ENCODE measurements at regions not wholly inside any gene's neighbourhood (a gene's known extent, or its start where the extent isn't known, plus 50 kb on each side); places are given as distances from the start of the nearest gene placed in this dataset.

- DNase-seq (ENCODE audit: low spot score) (no peak), ATAC-seq (no peak)
- H3K4me3 Mint-ChIP-seq = no peak overlapping the region
- peaks cover 28% of the 10 kb centered on the region for H3K9me3 Mint-ChIP-seq
- TF ChIP-seq TEAD1 (CRISPR knock-in tag; IDR thresholded peaks at IDR 0.05) (no peak), NFE2L1 (CRISPR knock-in tag; IDR thresholded peaks at IDR 0.05) (no peak)
- H3K4me1 Mint-ChIP-seq = peaks cover 8% of the 10 kb centered on the region
- peak overlapping the region; percentile 10; the same call in 1 of the 2 replicates for H3K27ac Mint-ChIP-seq
- H3K27me3 Mint-ChIP-seq (ENCODE audit: low read depth) = no peaks in the 10 kb centered on the region
- H3K36me3 Mint-ChIP-seq = 0 out of 2 replicates have a peak, but pooled peaks cover 3% of the 10 kb centered on the region
- CTCF ChIA-PET = interaction anchor here (1.0 kb wide), 1 partner anchor 9 kb away, joined by 3 read pairs; no protein-coding TSS in a partner anchor
- POLR2A ChIA-PET = no interaction called here
Observed at GRCh38 chr13:64767054-64767453, 2463.1 kb downstream of the PCDH9 start.

GRCh38 chr13:64765636-64766035 is 2464.5 kb downstream of the PCDH9 start:
- H3K9me3 Mint-ChIP-seq = peaks cover 29% of the 10 kb centered on the region
- no peaks in the 10 kb centered on the region for H3K27me3 Mint-ChIP-seq (ENCODE audit: low read depth)
- no peak overlapping the region for H3K4me3 Mint-ChIP-seq
- CTCF ChIA-PET = no interaction called here
- TF ChIP-seq HMGXB4 (CRISPR knock-in tag; IDR thresholded peaks at IDR 0.05) = no peak
- no peak for TF ChIP-seq E2F5 (CRISPR knock-in tag; IDR thresholded peaks at IDR 0.05)
- H3K4me1 Mint-ChIP-seq = peaks cover 15% of the 10 kb centered on the region
- ATAC-seq (no peak), DNase-seq (ENCODE audit: low spot score) (no peak)
- H3K36me3 Mint-ChIP-seq = 0 out of 2 replicates have a peak, but pooled peaks cover 3% of the 10 kb centered on the region
- no peak overlapping the region for H3K27ac Mint-ChIP-seq
- POLR2A ChIA-PET = no interaction called here

GRCh38 chr13:64758521-64759244 is 2471.5 kb downstream of the PCDH9 start:
- Mint-ChIP-seq H3K36me3 (no peaks in the 10 kb centered on the region), H3K27ac (peak overlapping the region; percentile 11)
- POLR2A ChIA-PET = no interaction called here

More at GRCh38 chr13:64758521-64759244, 2471.5 kb downstream of the PCDH9 start:
- H3K4me1 Mint-ChIP-seq = peaks cover 26% of the 10 kb centered on the region
- no peak for TF ChIP-seq MYBL2 (CRISPR knock-in tag; IDR thresholded peaks at IDR 0.05)
- TF ChIP-seq E2F4 (CRISPR knock-in tag; IDR thresholded peaks at IDR 0.05; ENCODE audit: borderline replicate concordance, low read depth) = no peak
- TF ChIP-seq TEAD1 (CRISPR knock-in tag; IDR thresholded peaks at IDR 0.05) = no peak
- TF ChIP-seq CDX4 (CRISPR knock-in tag; IDR thresholded peaks at IDR 0.05; ENCODE audit: borderline replicate concordance) = no peak
- no peak for TF ChIP-seq NFYB (CRISPR knock-in tag; conservative IDR thresholded peaks at IDR 0.05; ENCODE audit: low read depth)
- no peak for TF ChIP-seq ZNF423 (CRISPR knock-in tag; IDR thresholded peaks at IDR 0.05)
- no peak for TF ChIP-seq FOXJ3 (CRISPR knock-in tag; IDR thresholded peaks at IDR 0.05; ENCODE audit: borderline replicate concordance)
- no peak for TF ChIP-seq ATF6 (CRISPR knock-in tag; IDR thresholded peaks at IDR 0.05)
- TF ChIP-seq CTCF (IDR thresholded peaks at IDR 0.05) = no peak
- TF ChIP-seq NR2C2 (CRISPR knock-in tag; IDR thresholded peaks at IDR 0.05) = no peak
- TF ChIP-seq ZNF317 (CRISPR knock-in tag; IDR thresholded peaks at IDR 0.05; ENCODE audit: borderline replicate concordance, low read depth) = no peak
- TF ChIP-seq ATF2 (CRISPR knock-in tag; IDR thresholded peaks at IDR 0.05; ENCODE audit: borderline replicate concordance, low read depth) = no peak
- H3K4me3 Mint-ChIP-seq = no peak overlapping the region
- H3K9me3 Mint-ChIP-seq = peaks cover 19% of the 10 kb centered on the region
- CTCF ChIA-PET = interaction anchor here (0.9 kb wide), 1 partner anchor 8 kb away, joined by 3 read pairs; no protein-coding TSS in a partner anchor
- no peak for DNase-seq (ENCODE audit: low spot score)
- peak; percentile 56 for ATAC-seq
- H3K27me3 Mint-ChIP-seq (ENCODE audit: low read depth) = no peaks in the 10 kb centered on the region
